Small intestine (tissue), 7 donors: ENCODE measurements at regions not wholly inside any gene's neighbourhood (a gene's known extent, or its start where the extent isn't known, plus 50 kb on each side); places are given as distances from the start of the nearest gene placed in this dataset.

Source experiments
- DNase-seq, 2 donors: peaks; one replicate each; pipeline versions ENCODE4 v3.0.0 to v3.0.0-alpha.2; 2013
- FAIRE-seq: peaks from 2 replicates; lab custom pipeline; 2012; peaks lifted over from hg19 to GRCh38; lab: Jason Lieb, UNC
- H3K27ac ChIP-seq, 3 donors: one replicate each; pipeline ENCODE4 v1.5.1; 2013; ENCODE audit warnings: low read length in 2 of 3, mild to moderate bottlenecking in 2 of 3, control low read depth in 1 of 3, inconsistent platforms in 1 of 3, low read depth in 1 of 3, moderate library complexity in 1 of 3
- H3K27me3 ChIP-seq, 3 donors: one replicate each; pipeline ENCODE4 v1.6.1; 2013; ENCODE audit warnings: low read length in 3 of 3, inconsistent platforms in 1 of 3; ENCODE audit not compliant: control insufficient read depth in 3 of 3, insufficient read depth in 3 of 3
- H3K36me3 ChIP-seq, 3 donors: one replicate each; pipeline ENCODE4 v1.6.1; 2013; ENCODE audit warnings: low read length in 3 of 3, inconsistent platforms in 1 of 3, low read depth in 1 of 3, mild to moderate bottlenecking in 1 of 3, moderate library complexity in 1 of 3; ENCODE audit not compliant: control insufficient read depth in 3 of 3, insufficient read depth in 2 of 3
- H3K4me1 ChIP-seq, 3 donors: one replicate each; pipeline ENCODE4 v1.6.1; 2013; ENCODE audit warnings: low read length in 2 of 3, inconsistent platforms in 1 of 3, low read depth in 1 of 3, mild to moderate bottlenecking in 1 of 3, moderate library complexity in 1 of 3; ENCODE audit not compliant: control insufficient read depth in 3 of 3, insufficient read depth in 2 of 3
- H3K4me3 ChIP-seq, 3 donors: one replicate each; pipeline ENCODE4 v1.5.1; 2013; ENCODE audit warnings: low read length in 3 of 3, control low read depth in 1 of 3, inconsistent platforms in 1 of 3, low read depth in 1 of 3, mild to moderate bottlenecking in 1 of 3, moderate library complexity in 1 of 3
- H3K9me3 ChIP-seq, 2 donors: one replicate each; pipeline ENCODE4 v1.6.1; 2013; ENCODE audit warnings: low read depth in 1 of 2, low read length in 1 of 2; ENCODE audit not compliant: control insufficient read depth in 2 of 2, insufficient read depth in 1 of 2
- WGBS, 3 donors: extraction: QIAGEN DNeasy Blood & Tissue Kit; methylation state at CpG; one replicate each; pipeline ENCODE4 v1.1.7; 2013; 5-methylcytosine and 5-hydroxymethylcytosine counted together
- donor health status: healthy with polysubstance abuse.
- donor health status: control.
- donor health status: control.
- donor health status: Bipolar disorder and iron deficiency.
- donor health status: healthy.

DNA sequence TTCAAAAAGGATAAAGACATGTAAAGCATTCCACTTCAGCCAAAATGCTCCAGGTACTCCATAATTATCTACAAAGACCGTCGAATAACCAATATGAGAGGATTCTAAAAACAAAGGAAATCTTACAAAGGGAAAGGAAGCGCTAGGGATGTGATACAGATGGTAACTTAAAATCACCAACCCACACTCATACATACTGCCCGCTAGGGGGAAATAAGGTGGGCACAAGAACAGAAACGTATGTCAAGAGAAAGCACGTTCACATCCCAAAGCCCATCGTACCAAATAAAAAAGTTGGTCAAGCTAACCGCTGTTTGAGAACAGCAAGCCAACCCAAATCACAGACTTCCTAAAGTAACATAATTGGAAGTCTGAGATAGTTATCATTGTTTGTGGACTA is 429.4 kb downstream of the SHQ1 start:
- FAIRE-seq (no peak), DNase-seq (no peak)
- no peaks in the 10 kb centered on the region for H3K27me3 ChIP-seq
- no peak overlapping the region for H3K4me3 ChIP-seq
- no peaks in the 10 kb centered on the region for H3K4me1 ChIP-seq
- WGBS, 3 donors = 91 to 98% (median 95%) methylated on average over 8 of the region's 8 CpGs
- H3K9me3 ChIP-seq = peaks cover 0 to 7% of the 10 kb centered on the region in 2 donors
- H3K27ac ChIP-seq = no peak overlapping the region
- peaks cover 0 to 8% (median 0%) of the 10 kb centered on the region in 3 donors for H3K36me3 ChIP-seq

DNA sequence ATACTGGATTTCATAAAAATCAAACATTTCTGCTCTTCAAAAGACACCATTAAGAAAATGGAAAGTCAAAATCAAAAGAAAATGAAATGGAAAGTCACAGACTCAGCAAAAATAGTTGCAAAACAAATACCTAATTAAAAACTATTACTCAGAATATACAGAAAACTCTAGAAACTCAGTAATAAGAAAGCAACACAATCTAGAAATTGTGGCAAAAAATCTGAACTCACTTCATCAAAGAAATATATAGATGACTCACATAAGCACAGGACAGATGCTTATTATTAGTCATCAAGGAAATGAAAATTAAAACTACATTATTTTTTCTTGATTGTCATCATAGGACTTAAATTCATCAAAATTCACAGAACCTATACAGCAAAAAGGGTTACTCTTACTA is 430.0 kb downstream of the SHQ1 start:
- DNase-seq = no peak
- no peaks in the 10 kb centered on the region for H3K4me1 ChIP-seq
- H3K27me3 ChIP-seq = no peaks in the 10 kb centered on the region
- peaks cover 0 to 7% of the 10 kb centered on the region in 2 donors for H3K9me3 ChIP-seq
- peaks cover 0 to 5% (median 0%) of the 10 kb centered on the region in 3 donors for H3K36me3 ChIP-seq
- H3K27ac ChIP-seq = no peak overlapping the region
- no peak for FAIRE-seq
- H3K4me3 ChIP-seq = no peak overlapping the region

DNA sequence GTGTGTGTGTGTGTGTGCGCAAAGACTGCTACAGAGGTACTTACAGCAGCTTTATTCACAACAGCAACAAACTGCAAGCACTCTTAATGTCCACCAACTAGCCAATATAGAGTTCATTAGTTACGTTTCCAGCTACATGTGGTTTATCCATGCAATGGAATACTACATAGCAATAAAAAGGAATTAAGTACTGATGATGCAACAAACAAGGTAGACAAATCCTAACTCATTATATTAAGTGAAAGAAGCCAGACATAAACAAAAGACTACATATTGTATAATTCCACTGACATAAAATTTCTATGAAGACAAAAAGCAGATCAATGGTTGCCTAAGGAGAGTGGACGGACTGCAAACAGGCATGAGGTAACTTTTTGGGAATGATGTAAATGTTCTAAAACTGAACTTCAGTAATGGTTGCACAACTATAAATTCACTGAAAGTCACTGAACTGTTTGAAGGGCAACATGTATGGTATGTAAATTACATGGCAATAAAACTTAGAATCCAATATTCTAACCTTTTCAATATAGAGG is 433.7 kb downstream of the SHQ1 start:
- 64 to 67% (median 67%) methylated on average over 3 of the region's 3 CpGs for WGBS, 3 donors

DNA sequence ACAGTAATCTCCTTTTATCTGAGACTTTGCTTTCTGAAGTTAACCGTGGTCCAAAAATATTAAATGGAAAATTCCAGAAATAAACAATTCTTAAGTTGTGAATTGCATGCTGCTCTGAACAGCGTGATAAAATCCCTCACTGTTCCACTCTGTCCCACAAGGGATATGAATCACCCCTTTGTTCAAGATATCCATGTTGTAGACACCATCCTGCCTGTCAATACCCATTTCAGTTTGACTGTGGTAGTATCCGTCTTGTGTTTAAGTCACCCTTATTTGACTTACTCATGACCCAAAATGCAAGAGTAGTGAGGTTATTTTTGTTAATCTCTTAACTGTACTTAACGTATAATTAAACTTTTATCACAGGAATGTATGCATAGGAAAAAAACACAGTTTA is 435.0 kb downstream of the SHQ1 start:
- Histone ChIP-seq H3K9me3 (no peaks in the 10 kb centered on the region), H3K4me3 (no peak overlapping the region), H3K27ac (no peak overlapping the region), H3K4me1 (peaks cover 0 to 22% (median 8%) of the 10 kb centered on the region in 3 donors), H3K27me3 (no peaks in the 10 kb centered on the region), H3K36me3 (peaks cover 0 to 8% (median 0%) of the 10 kb centered on the region in 3 donors)
- DNase-seq (no peak), FAIRE-seq (no peak)
- WGBS, 3 donors = 72 to 82% (median 73%) methylated on average over 4 of the region's 4 CpGs

More for the DNA sequence above, 433.7 kb downstream of the SHQ1 start:
- no peak overlapping the region for H3K27ac ChIP-seq
- H3K4me3 ChIP-seq = no peak overlapping the region
- H3K4me1 ChIP-seq = peaks cover 0 to 17% (median 8%) of the 10 kb centered on the region in 3 donors
- DNase-seq (no peak), FAIRE-seq (no peak)
- peaks cover 0 to 8% (median 0%) of the 10 kb centered on the region in 3 donors for H3K36me3 ChIP-seq
- H3K9me3 ChIP-seq = no peaks in the 10 kb centered on the region
- no peaks in the 10 kb centered on the region for H3K27me3 ChIP-seq

DNA sequence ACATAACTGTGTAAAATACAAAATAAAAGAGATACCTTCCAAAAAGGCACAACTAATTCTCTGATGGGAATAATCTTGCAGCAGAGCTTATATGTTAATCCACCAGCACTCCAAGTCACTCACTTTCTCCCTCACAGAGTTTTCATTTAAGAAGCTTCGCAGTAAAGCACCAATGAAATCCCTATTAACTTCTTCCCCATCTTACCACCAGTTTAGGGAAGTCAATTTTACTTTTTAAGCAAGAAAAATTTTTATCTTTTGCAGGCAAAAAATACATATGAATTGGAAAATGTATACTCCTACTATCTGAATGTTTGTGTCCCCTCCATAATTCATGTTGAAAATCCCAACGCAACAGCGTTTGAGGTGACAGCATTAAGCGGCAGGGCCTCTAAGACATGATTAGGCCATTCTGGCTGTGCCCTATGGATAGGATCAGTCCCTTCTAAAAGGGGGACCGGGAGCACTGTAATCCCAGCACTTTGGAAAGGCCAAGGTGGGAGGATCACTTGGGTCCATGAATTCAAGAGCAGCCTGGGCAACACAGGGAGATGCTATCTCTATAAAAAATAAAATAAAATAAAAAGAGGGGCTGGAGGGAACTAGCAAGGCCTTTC is 435.8 kb downstream of the SHQ1 start:
- 95 to 98% (median 95%) methylated on average over 5 of the region's 5 CpGs for WGBS, 3 donors
- FAIRE-seq = no peak
- no peaks in the 10 kb centered on the region for H3K27me3 ChIP-seq

DNA sequence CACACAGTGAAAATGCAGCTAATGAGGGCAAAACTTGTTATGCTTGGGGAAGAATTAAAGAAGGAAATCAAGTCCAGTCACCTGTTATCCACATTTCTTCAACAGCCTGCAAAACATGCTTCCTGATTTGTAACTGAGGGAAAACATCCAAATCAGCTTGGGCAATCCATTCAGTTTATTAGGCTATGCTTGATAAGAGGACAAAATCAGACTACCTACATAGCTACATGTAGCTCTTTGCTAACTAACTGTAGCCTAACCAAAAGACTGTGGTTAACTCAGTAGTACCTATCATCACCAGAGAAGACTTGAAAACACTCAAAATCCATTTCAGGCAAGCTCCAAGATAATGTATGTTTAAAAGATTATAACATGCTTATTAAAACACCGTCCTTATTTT is 436.4 kb downstream of the SHQ1 start:
- 40 to 79% (median 59%) methylated on average over 1 of the region's 1 CpG for WGBS, 3 donors
- FAIRE-seq = no peak
- H3K4me1 ChIP-seq = peaks cover 3 to 24% (median 12%) of the 10 kb centered on the region in 3 donors

More for the DNA sequence above, 435.8 kb downstream of the SHQ1 start:
- H3K27ac ChIP-seq = no peak overlapping the region
- no peak overlapping the region for H3K4me3 ChIP-seq
- H3K4me1 ChIP-seq = peaks cover 3 to 22% (median 12%) of the 10 kb centered on the region in 3 donors
- DNase-seq = no peak
- no peaks in the 10 kb centered on the region for H3K9me3 ChIP-seq
- peaks cover 0 to 8% (median 0%) of the 10 kb centered on the region in 3 donors for H3K36me3 ChIP-seq

DNA sequence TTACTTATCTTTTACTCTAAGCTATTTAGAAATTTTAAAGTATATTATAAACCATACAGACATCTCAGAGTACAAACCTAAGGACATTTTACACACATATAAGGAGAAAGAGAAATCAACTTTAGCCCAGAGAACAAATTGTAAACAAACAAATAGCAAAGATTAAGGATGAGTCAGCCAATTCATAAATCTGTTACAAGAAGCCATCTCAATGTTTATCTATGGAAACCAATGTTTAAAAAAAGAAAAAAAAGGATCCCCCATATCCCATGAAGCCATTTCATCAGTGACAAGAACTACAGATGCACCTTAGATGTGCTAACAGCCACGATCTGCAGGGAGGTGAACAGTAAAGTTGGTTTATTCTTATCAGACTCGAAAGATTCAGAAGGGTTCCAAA is 437.1 kb downstream of the SHQ1 start:
- no peaks in the 10 kb centered on the region for H3K9me3 ChIP-seq

More for the DNA sequence above, 436.4 kb downstream of the SHQ1 start:
- H3K27ac ChIP-seq = no peak overlapping the region
- H3K9me3 ChIP-seq = no peaks in the 10 kb centered on the region
- DNase-seq = peak in 1 of 2 donors; percentile 23
- H3K36me3 ChIP-seq = peaks cover 0 to 8% (median 0%) of the 10 kb centered on the region in 3 donors
- H3K27me3 ChIP-seq = no peaks in the 10 kb centered on the region
- no peak overlapping the region for H3K4me3 ChIP-seq

DNA sequence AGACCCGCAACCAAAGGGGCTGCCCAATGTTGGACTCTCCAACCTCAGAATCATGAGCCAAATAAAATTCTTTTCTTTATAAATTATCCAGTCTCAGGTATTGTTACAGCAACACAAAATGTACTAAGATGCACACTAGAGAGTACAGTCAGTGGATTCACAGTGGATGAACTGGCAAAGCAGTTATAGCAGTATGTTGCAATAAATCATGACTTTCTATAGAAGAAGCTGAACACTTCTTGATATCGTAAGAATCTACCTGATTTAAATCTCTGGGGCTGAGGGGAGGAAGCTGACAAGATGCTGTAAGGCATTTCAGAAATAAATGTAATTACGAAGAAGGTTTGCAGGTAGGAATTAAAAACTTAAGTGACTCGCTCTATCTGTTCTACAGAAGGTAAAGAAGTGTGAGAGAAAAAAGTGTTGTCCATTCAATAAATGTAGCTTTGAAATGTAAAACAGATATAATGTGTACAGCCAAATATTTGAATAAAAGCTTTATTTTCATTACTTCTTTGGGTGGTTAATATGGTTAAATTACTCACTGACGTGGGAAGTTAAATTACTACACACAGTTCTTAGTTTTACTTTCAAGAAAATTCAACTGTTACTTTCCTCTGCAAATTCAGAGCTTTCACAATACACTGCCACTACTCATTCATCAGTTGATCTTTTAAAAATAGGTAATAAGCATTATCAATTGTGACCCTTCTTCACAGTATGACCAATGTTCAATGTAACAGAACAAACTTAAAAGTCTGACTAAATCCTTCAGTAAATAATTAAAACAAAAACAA is 439.1 kb downstream of the SHQ1 start:
- H3K4me1 ChIP-seq = peaks cover 10 to 26% (median 12%) of the 10 kb centered on the region in 3 donors
- FAIRE-seq (no peak), DNase-seq (no peak)
- H3K27ac ChIP-seq = no peak overlapping the region
- H3K9me3 ChIP-seq = no peaks in the 10 kb centered on the region
- no peak overlapping the region for H3K4me3 ChIP-seq
- 85 to 93% (median 86%) methylated on average over 5 of the region's 5 CpGs for WGBS, 3 donors
- H3K36me3 ChIP-seq = peaks cover 0 to 3% (median 0%) of the 10 kb centered on the region in 3 donors
- H3K27me3 ChIP-seq = no peaks in the 10 kb centered on the region

More for the DNA sequence above, 437.1 kb downstream of the SHQ1 start:
- Histone ChIP-seq H3K36me3 (peaks cover 0 to 7% (median 0%) of the 10 kb centered on the region in 3 donors), H3K27me3 (no peaks in the 10 kb centered on the region), H3K4me3 (no peak overlapping the region), H3K27ac (no peak overlapping the region), H3K4me1 (peaks cover 3 to 26% (median 12%) of the 10 kb centered on the region in 3 donors)
- 34 to 63% (median 59%) methylated on average over 2 of the region's 2 CpGs for WGBS, 3 donors
- FAIRE-seq (no peak), DNase-seq (no peak)
